GM10248 (cell line): ENCODE measurements at regions not wholly inside any gene's neighbourhood (a gene's known extent, or its start where the extent isn't known, plus 50 kb on each side); places are given as distances from the start of the nearest gene placed in this dataset.
"Not testable (repeated sequence)": the region's sequence is repeated elsewhere in the genome, so short reads cannot be mapped to it uniquely, and the experiment has no call there.

ENCODE experiments used
- CTCF ChIA-PET: fragments of 300-600 bp; sonication (Branson Sonifier 250); formaldehyde crosslinking; extraction: SDS; loops from one replicate; lab custom pipeline; 2021; ENCODE audit warnings: antibody characterized with exemption; lab: Yijun Ruan, JAX
- POLR2A ChIA-PET: fragments of 350-650 bp; sonication (Branson Sonifier 250); formaldehyde crosslinking; extraction: SDS; loops from one replicate; lab custom pipeline; 2020; ENCODE audit warnings: antibody characterized with exemption; lab: Yijun Ruan, JAX
- DNase-seq: peaks from one replicate; pipeline ENCODE4 v3.0.0; 2012; ENCODE audit errors: extremely low spot score
- TF ChIP-seq, protein P1 (sequence below): IDR thresholded peaks from 2 replicates; pipeline ENCODE4 v1.5.1; 2012; ENCODE audit warnings: mild to moderate bottlenecking, low read depth; ENCODE audit errors: extremely low read depth, missing control alignments, control extremely low read depth

DNA sequence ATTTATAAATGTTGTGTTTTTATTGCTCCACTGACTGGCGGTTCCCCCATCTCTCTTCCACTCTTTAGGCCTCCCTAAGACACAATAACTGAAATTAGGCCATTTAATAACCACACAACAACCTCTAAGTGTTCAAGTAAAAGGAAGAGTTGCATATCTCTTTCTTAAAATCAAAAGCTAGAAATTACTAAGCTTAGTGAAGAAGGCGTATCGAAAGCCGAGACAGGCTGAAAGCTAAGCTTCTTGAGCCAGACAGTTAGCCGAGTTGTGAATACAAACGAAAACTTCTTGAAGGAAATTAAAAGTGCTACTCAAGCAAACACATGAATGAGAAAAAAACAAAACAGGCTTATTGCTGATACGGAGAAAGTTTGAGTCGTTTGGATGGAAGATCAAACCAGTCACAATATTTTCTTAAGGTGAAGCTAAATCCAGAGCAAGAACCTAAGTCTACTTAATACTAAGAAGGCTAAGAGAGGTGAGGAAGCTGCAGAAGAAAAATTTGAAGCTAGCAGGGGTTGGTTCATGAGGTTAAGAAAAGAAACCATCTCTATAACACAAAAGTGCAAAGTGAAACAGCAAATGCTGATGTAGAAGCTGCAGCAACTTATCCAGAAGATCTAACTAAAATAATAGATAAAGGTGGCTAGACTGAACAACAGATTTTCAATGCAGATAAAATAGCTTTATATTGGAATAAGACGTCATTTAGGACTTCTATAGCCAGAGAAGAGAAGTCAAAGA, 194.0 kb upstream of the TTC29 start:
- ChIA-PET CTCF (interaction anchor here (1.2 to 1.3 kb wide), 2 partner anchors 21 to 43 kb away, joined by 3 read pairs; no protein-coding TSS in a partner anchor), POLR2A (no interaction called here)
- TF ChIP-seq, protein P1, sequence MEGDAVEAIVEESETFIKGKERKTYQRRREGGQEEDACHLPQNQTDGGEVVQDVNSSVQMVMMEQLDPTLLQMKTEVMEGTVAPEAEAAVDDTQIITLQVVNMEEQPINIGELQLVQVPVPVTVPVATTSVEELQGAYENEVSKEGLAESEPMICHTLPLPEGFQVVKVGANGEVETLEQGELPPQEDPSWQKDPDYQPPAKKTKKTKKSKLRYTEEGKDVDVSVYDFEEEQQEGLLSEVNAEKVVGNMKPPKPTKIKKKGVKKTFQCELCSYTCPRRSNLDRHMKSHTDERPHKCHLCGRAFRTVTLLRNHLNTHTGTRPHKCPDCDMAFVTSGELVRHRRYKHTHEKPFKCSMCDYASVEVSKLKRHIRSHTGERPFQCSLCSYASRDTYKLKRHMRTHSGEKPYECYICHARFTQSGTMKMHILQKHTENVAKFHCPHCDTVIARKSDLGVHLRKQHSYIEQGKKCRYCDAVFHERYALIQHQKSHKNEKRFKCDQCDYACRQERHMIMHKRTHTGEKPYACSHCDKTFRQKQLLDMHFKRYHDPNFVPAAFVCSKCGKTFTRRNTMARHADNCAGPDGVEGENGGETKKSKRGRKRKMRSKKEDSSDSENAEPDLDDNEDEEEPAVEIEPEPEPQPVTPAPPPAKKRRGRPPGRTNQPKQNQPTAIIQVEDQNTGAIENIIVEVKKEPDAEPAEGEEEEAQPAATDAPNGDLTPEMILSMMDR = no peak
- DNase-seq = no peak

DNA sequence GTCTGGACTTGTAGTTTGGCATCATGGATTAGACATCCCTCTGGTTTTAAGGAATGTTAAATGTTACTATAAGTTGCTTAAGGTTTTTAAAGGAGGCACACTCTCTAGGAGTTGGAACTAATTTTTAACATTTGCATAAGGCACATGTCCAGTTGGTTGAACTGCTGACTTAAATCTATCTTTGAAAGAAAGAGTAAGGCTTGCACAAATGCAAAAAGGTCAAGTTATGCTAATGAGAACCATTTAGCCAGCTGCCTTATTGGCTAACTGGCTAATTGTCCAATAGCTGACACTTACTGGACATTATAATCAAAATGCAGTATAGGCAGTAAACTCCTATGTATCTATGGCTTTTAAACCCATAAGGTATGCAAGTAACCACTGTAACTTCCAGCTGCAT, 206.1 kb upstream of the TTC29 start:
- CTCF ChIA-PET = interaction anchor here (1.7 to 2.1 kb wide), 2 partner anchors 10 to 14 kb away, joined by 5 to 7 read pairs; no protein-coding TSS in a partner anchor
- POLR2A ChIA-PET = no interaction called here
- TF ChIP-seq, protein P1 = no peak
- no peak for DNase-seq

DNA sequence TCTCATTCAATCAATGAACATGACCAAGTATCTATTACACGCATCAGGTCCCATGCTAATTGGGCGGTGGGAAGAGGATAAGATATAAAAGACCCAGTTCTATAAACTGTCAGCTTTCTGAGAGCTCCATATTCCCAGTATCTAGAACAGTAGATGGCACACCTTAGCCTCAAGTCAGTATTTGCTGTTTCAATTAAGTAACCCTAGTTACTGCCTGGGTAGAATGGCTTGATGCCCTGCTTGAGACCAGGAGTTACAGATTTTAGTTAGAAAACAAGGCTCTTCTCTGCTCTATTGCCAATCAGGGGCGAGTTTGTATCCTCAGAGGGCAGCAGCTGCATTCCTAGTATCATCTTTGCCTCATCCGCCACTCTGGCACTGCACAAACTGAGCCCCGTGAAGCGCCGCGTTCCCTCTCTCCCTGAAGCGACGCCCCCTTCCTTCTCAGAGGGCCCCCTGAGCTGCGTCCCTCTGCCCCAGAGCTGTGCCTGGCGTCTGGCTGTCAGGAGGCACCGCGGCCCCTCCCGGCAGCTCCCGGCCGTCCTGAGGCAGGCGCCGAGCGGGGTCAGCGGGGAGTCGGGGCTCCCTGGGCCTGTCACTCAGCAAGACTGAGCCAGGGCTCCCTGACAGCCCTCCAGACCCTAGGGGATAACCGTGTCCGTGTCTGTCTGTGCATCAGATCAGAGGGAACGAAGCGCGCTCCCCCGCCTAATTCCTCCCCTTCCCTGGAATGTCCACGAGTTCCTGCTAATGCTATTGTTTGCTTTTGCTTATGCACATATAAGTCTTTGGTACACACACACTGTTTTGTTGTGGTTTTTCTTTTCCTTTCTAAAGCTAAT, 212.4 kb upstream of the TTC29 start:
- DNase-seq = no peak

DNA sequence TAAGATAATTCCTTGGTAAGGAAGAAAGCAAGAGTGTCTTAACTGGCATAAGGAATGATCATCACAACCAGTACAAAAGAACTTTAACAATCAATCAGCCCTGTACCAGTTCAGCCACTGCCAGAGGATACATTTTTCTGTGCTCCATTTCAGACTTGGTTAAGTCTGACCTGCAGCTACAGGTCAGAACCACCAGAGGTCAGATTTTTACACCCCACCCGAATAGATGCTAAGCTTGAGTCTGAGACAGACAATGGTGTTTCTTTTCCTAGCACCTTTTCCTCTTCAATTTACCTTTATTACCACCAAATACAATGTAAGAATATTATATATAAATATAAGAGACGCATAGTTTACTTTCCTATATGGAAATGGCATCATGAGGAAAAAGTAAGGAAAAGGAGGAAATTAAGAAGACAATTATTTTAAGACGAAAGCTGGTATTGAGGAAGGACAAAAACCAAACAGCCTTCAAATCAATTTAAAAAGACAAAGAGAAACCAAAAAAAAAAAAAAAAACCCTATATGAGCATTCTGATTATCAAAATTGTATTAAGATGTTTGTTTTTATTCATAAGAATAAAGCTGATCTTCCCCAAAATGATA, 215.3 kb upstream of the TTC29 start:
- TF ChIP-seq, protein P1 = peak; percentile 85
- DNase-seq = peak; percentile 64
- CTCF ChIA-PET = interaction anchor here (0.6 to 2.6 kb wide), 25 partner anchors 8 to 706 kb away, joined by 3 to 27 read pairs (median 4); no protein-coding TSS in a partner anchor
- POLR2A ChIA-PET = interaction anchor here (0.7 kb wide), 1 partner anchor 423 kb away, joined by 5 read pairs; no protein-coding TSS in a partner anchor

More for the DNA sequence above, 212.4 kb upstream of the TTC29 start:
- POLR2A ChIA-PET = no interaction called here
- TF ChIP-seq, protein P1 = no peak
- CTCF ChIA-PET = interaction anchor here (1.7 to 1.9 kb wide), 2 partner anchors 432 to 709 kb away, joined by 5 to 7 read pairs; no protein-coding TSS in a partner anchor

DNA sequence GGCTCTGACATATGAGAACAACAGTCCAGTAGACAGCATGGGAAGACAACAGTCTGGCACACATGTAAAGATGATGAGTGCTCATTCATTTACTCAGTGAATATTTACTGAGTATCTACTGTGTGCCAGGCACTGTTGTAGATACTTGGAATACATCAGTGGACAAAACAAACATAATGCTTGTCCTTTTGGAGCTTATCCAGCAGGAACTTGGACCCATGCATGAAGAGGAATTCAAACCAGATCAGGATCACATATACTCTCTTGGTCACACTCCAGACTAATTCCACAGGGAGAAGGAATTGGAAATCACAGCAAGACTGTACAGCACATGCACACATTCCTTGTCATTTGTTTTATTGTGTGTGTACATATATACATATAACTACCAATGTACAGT, 217.6 kb upstream of the TTC29 start:
- TF ChIP-seq, protein P1 = no peak
- CTCF ChIA-PET = interaction anchor here (1.2 to 4.6 kb wide), 6 partner anchors 11 to 432 kb away, joined by 3 to 28 read pairs (median 4); no protein-coding TSS in a partner anchor

DNA sequence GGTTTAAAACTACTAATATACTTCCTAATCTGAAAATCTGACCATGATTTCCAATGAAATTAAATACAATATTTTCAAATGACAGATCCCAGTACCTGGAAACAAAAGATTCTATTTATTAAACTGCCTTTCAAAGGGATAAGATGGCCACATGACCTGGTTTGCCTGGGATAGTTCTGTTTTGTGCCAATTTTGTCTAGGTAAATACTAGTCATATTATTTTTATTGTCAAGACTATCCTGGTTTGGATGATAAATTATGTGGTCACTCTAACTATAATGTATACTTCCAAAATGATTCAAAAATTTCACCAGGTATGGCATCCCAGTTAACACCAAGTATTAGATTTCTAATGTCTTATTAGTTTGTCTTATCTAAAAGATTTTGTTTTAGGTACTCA, 222.5 kb upstream of the TTC29 start:
- CTCF ChIA-PET, DNase-seq, POLR2A ChIA-PET: not testable (repeated sequence)

More for the DNA sequence above, 217.6 kb upstream of the TTC29 start:
- POLR2A ChIA-PET = no interaction called here
- DNase-seq = no peak
